ENCODE measurements at regions not wholly inside any gene's neighbourhood (a gene's known extent, or its start where the extent isn't known, plus 50 kb on each side); places are given as distances from the start of the nearest gene placed in this dataset.

DNA sequence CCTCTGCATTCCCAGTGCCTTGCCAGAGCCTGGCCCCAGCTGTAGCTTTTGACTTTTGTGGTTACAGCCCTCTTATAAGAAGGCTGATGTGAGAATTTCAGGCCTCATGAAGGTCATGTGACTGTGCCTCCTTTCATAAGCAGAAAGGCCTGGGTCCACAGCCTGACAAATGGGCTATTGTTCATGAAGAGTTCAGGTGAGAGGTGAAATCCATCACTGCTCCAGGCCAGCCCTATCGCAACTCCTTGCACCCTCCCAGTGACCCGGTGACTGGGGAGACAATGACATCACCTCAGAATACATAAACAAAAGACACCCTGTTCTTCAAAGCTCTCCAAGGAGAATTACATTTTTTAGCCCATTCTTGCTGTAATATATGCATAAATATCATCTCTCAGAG lies 321.5 kb downstream of the PCNX1 start:
- no peak for TF ChIP-seq POLR2AphosphoS5 (IDR thresholded peaks at IDR 0.05)
- TF ChIP-seq EP300 (IDR thresholded peaks at IDR 0.05; ENCODE audit: low read depth): no peak
- TF ChIP-seq, protein P1, sequence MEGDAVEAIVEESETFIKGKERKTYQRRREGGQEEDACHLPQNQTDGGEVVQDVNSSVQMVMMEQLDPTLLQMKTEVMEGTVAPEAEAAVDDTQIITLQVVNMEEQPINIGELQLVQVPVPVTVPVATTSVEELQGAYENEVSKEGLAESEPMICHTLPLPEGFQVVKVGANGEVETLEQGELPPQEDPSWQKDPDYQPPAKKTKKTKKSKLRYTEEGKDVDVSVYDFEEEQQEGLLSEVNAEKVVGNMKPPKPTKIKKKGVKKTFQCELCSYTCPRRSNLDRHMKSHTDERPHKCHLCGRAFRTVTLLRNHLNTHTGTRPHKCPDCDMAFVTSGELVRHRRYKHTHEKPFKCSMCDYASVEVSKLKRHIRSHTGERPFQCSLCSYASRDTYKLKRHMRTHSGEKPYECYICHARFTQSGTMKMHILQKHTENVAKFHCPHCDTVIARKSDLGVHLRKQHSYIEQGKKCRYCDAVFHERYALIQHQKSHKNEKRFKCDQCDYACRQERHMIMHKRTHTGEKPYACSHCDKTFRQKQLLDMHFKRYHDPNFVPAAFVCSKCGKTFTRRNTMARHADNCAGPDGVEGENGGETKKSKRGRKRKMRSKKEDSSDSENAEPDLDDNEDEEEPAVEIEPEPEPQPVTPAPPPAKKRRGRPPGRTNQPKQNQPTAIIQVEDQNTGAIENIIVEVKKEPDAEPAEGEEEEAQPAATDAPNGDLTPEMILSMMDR (IDR thresholded peaks at IDR 0.05): no peak
- TF ChIP-seq POLR2A (IDR thresholded peaks at IDR 0.05): no peak
- Histone ChIP-seq H3K36me3 (no peaks in the 10 kb centered on the region), H3K4me1 (no peaks in the 10 kb centered on the region), H3K4me3 (no peak overlapping the region), H3K27me3 (no peaks in the 10 kb centered on the region), H3K27ac (no peak overlapping the region), H3K9me3 (no peaks in the 10 kb centered on the region)
- WGBS, 2 donors (ENCODE audit: low coverage in 1 of 2): 33% methylated on average over 2 of the region's 2 CpGs; no CpG with 5 or more reads in 1 of the 2 donors
- intact Hi-C loops (cut with DNase I; ENCODE audit: low total_unique reads) (no loop called here), in situ Hi-C loops (cut with MboI; ENCODE audit: low pct_ligation_motif_present in 1 of 4, low pct_unique_long_range_greater_than_20kb in 1 of 4, low sequenced_read_pairs in 3 of 4) (no loop called here)
- no peak for DNase-seq

GRCh38 chr14:71229875-71230274 lies 322.6 kb downstream of the PCNX1 start:
- no peak for TF ChIP-seq POLR2AphosphoS5 (IDR thresholded peaks at IDR 0.05)
- no peak for TF ChIP-seq POLR2A (IDR thresholded peaks at IDR 0.05)
- TF ChIP-seq, protein P1 (IDR thresholded peaks at IDR 0.05): no peak
- intact Hi-C loops (cut with DNase I; ENCODE audit: low total_unique reads): no loop called here
- Histone ChIP-seq H3K27ac (no peak overlapping the region), H3K4me1 (no peaks in the 10 kb centered on the region), H3K27me3 (no peaks in the 10 kb centered on the region), H3K4me3 (no peak overlapping the region), H3K9me3 (no peaks in the 10 kb centered on the region), H3K36me3 (no peaks in the 10 kb centered on the region)
- 75% methylated on average over 7 of the region's 7 CpGs; no CpG with 5 or more reads in 1 of the 2 donors for WGBS, 2 donors (ENCODE audit: low coverage in 1 of 2)
- no peak for DNase-seq
- in situ Hi-C loops (cut with MboI; ENCODE audit: low pct_ligation_motif_present in 1 of 4, low pct_unique_long_range_greater_than_20kb in 1 of 4, low sequenced_read_pairs in 3 of 4): no loop called here

GRCh38 chr14:71230897-71231296 lies 323.6 kb downstream of the PCNX1 start:
- TF ChIP-seq EP300 (IDR thresholded peaks at IDR 0.05; ENCODE audit: low read depth) (no peak), POLR2AphosphoS5 (IDR thresholded peaks at IDR 0.05) (no peak), POLR2A (IDR thresholded peaks at IDR 0.05) (no peak)
- TF ChIP-seq, protein P1 (IDR thresholded peaks at IDR 0.05): no peak
- Histone ChIP-seq H3K4me3 (no peak overlapping the region), H3K36me3 (no peaks in the 10 kb centered on the region), H3K4me1 (no peaks in the 10 kb centered on the region), H3K27ac (no peak overlapping the region), H3K27me3 (no peaks in the 10 kb centered on the region), H3K9me3 (no peaks in the 10 kb centered on the region)
- DNase-seq: no peak
- in situ Hi-C loops (cut with MboI; ENCODE audit: low pct_ligation_motif_present in 1 of 4, low pct_unique_long_range_greater_than_20kb in 1 of 4, low sequenced_read_pairs in 3 of 4) (no loop called here), intact Hi-C loops (cut with DNase I; ENCODE audit: low total_unique reads) (no loop called here)
- WGBS, 2 donors (ENCODE audit: low coverage in 1 of 2): 94% methylated on average over 13 of the region's 13 CpGs; no CpG with 5 or more reads in 1 of the 2 donors

DNA sequence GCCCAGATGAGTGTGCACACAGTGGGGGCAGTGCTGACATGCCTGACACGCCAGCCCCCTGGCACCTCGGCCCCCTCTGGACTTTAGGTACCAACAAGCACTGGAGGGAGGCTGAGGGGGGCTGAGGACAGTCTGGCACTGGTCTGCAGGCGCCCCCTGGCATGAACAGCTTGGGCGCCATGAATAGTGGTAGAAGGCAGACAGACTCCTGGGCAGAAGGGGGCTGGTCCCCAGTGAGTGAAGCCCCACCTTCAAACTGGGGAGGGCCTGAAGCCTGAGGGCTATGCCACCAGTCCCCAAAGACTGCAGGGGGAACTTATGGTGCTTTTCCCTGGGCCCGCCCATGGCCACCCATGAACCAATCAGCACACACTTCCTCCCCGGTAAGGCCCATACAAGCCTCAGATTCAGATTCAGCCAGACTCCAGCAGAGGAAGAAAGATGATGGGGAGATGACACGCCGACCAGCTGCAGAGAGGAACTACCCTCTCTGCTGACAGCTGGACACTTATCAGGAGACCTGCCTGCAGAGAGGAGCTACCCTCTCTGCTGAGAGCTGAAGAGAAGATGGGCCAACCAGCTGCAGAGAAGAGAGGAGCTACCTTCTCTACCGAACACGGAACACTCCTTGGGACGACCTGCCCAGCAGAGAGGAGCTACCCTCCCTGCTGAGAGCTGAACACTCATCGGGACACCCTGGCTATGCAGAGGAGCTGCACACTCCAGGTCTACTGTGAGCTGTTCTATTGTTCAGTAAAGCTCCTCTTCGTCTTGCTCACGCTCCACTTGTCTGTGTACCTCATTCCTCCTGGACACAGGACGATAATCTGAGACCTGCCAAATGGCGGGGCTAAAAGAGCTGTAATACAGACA lies 324.5 kb downstream of the PCNX1 start:
- in situ Hi-C loops (cut with MboI; ENCODE audit: low pct_ligation_motif_present in 1 of 4, low pct_unique_long_range_greater_than_20kb in 1 of 4, low sequenced_read_pairs in 3 of 4): no loop called here
- TF ChIP-seq EP300 (IDR thresholded peaks at IDR 0.05; ENCODE audit: low read depth): no peak
- no peak for TF ChIP-seq POLR2A (IDR thresholded peaks at IDR 0.05)
- no peak for TF ChIP-seq POLR2AphosphoS5 (IDR thresholded peaks at IDR 0.05)
- TF ChIP-seq, protein P1 (IDR thresholded peaks at IDR 0.05): no peak

More for the DNA sequence above, 324.5 kb downstream of the PCNX1 start:
- intact Hi-C loops (cut with DNase I; ENCODE audit: low total_unique reads): no loop called here
- no peaks in the 10 kb centered on the region for H3K9me3 ChIP-seq
- no peaks in the 10 kb centered on the region for H3K27me3 ChIP-seq
- H3K4me3 ChIP-seq: no peak overlapping the region
- WGBS, 2 donors (ENCODE audit: low coverage in 1 of 2): 78 to 88% methylated on average over 5 to 16 of the region's 16 CpGs
- no peak for DNase-seq
- no peaks in the 10 kb centered on the region for H3K4me1 ChIP-seq
- no peak overlapping the region for H3K27ac ChIP-seq
- no peaks in the 10 kb centered on the region for H3K36me3 ChIP-seq

All from transverse colon (tissue), 4 donors.